Brain microvascular endothelial cell (primary cell): ENCODE measurements at regions not wholly inside any gene's neighbourhood (a gene's known extent, or its start where the extent isn't known, plus 50 kb on each side); places are given as distances from the start of the nearest gene placed in this dataset.

Experiments
- DNase-seq: peaks from one replicate; pipeline ENCODE4 v3.0.0-alpha.2; 2020
- H3K27ac ChIP-seq: fragments of 250-450 bp; sonication (Bioruptor Pico); 2 replicates; pipeline ENCODE4 v1.5.1; 2020; ENCODE audit warnings: mild to moderate bottlenecking, moderate library complexity
- H3K27me3 ChIP-seq: fragments of 250-450 bp; sonication (Bioruptor Pico); replicated peaks from 2 replicates; pipeline ENCODE4 v1.5.1; 2020; ENCODE audit warnings: mild to moderate bottlenecking
- H3K36me3 ChIP-seq: fragments of 250-450 bp; sonication (Bioruptor Pico); replicated peaks from 2 replicates; pipeline ENCODE4 v1.5.1; 2020; ENCODE audit warnings: mild to moderate bottlenecking
- H3K4me3 ChIP-seq: 2 replicates; pipeline ENCODE4 v1.5.1; 2011; ENCODE audit warnings: low read depth, mild to moderate bottlenecking, control low read depth, low read length, moderate library complexity
- in situ Hi-C: cut with HindIII; loops from 2 replicates; pipeline ENCODE4 v1.10.0; 2017; ENCODE audit warnings: low sequenced_read_pairs, low pct_ligation_motif_present
- TF ChIP-seq, protein P1 (sequence below): IDR thresholded peaks from 2 replicates; pipeline ENCODE4 v1.5.1; 2011; ENCODE audit warnings: low read depth, mild to moderate bottlenecking, moderate library complexity, low read length, control low read depth, inconsistent platforms; ENCODE audit errors: missing control alignments

DNA sequence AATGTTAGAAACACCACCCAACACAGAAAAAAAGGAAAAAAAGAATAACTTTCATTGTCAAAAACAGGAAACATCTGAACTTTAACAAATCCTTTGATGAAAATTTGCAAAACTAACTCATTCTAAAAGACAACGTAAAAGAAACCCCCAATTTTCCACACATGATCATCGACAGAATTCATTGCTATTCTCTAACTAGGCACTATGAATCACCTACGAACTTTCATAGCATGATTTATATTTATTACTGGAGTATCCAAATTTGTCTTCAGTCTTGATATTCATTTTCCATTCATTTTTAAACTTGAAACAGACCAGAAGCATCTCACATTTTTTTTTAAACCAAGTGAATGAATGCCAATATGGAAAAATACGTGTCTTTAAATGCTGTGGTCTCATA lies 514.6 kb downstream of the TLE4 start:
- no peak overlapping the region for H3K27ac ChIP-seq
- in situ Hi-C loops = no loop called here

DNA sequence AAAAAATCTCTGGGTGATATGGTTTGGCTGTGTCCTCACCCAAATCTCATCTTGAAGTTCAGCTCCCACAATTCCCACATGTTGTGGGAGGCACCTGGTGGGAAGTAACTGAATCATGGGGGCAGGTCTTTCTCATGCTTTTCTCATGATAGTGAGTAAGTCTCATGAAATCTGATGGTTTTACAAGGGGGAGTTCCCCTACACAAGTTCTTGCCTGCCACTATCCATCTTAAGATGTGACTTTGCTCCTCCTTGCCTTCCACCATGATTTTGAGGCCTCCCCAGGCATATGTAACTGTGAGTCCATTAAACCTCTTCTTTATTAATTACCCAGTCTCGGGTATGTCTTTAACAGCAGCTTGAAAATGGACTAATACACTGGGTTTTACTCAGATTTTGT lies 513.9 kb downstream of the TLE4 start:
- no peak for DNase-seq
- H3K36me3 ChIP-seq = no peaks in the 10 kb centered on the region
- H3K27ac ChIP-seq = no peak overlapping the region
- H3K4me3 ChIP-seq = no peak overlapping the region
- in situ Hi-C loops = no loop called here
- TF ChIP-seq, protein P1, sequence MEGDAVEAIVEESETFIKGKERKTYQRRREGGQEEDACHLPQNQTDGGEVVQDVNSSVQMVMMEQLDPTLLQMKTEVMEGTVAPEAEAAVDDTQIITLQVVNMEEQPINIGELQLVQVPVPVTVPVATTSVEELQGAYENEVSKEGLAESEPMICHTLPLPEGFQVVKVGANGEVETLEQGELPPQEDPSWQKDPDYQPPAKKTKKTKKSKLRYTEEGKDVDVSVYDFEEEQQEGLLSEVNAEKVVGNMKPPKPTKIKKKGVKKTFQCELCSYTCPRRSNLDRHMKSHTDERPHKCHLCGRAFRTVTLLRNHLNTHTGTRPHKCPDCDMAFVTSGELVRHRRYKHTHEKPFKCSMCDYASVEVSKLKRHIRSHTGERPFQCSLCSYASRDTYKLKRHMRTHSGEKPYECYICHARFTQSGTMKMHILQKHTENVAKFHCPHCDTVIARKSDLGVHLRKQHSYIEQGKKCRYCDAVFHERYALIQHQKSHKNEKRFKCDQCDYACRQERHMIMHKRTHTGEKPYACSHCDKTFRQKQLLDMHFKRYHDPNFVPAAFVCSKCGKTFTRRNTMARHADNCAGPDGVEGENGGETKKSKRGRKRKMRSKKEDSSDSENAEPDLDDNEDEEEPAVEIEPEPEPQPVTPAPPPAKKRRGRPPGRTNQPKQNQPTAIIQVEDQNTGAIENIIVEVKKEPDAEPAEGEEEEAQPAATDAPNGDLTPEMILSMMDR = no peak
- H3K27me3 ChIP-seq = no peaks in the 10 kb centered on the region

More for the DNA sequence above, 514.6 kb downstream of the TLE4 start:
- Histone ChIP-seq H3K27me3 (no peaks in the 10 kb centered on the region), H3K4me3 (no peak overlapping the region), H3K36me3 (no peaks in the 10 kb centered on the region)
- TF ChIP-seq, protein P1 = no peak
- DNase-seq = no peak

DNA sequence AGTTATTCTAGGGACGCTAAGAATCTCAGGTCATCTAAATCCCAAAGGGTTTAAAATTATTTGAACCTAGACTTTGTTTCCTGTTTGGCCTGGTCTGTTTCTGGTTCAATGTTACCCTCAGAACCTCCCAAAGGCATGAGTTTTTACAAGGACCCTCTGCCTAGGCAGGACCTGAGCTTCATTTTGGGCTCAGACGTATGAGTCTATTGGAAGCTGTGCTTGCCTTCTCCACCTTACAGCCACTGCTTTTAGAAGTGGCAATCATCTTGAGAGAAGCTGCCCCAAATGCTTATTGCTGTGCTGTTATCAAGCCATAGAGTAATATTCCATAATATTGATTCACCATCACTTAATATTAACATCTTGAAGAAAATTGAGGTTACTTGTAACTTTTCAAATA lies 510.4 kb downstream of the TLE4 start:
- DNase-seq = no peak
- no peak overlapping the region for H3K27ac ChIP-seq
- H3K4me3 ChIP-seq = no peak overlapping the region
- H3K36me3 ChIP-seq = no peaks in the 10 kb centered on the region
- TF ChIP-seq, protein P1 = no peak
- in situ Hi-C loops = no loop called here
- H3K27me3 ChIP-seq = no peaks in the 10 kb centered on the region

DNA sequence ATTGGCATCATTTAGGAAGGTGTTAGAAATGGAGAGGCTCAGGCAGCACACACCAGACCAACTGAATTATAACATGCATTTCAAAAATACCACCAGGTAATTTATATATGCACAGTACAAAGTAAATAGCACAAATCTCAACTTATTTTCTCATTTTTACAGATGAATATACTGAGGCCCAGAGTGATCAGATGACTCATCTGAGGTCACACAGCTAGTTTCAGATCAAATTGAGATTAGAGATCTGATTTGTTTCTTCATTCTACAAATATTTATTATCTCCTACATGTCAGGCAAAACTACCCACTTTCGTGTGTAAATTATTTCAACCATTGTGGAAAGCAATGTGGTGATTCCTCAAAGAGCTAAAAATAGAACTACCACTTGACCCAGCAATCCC lies 507.1 kb downstream of the TLE4 start:
- H3K36me3 ChIP-seq = no peaks in the 10 kb centered on the region
- H3K27ac ChIP-seq = no peak overlapping the region
- H3K4me3 ChIP-seq = no peak overlapping the region
- in situ Hi-C loops = no loop called here
- H3K27me3 ChIP-seq = no peaks in the 10 kb centered on the region
- DNase-seq = no peak
- TF ChIP-seq, protein P1 = no peak

DNA sequence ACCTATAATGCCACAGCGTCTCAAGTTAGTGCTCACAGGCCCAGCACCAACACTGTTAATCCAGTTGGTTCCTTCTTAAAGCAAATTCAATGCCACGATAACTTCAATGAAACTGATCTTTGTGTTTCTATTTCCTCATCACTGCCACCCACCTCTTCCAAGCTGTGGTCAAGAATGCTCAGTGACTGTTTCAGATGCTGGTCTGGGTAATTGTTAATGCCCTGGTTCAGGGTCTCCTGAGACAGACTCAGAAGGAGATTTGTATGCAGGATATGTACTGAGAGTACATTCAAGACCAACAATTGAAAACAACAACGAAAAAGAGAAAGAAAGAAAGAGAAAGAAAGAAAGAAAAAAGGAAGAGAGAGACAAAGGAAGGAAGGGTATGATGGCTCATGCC lies 505.3 kb downstream of the TLE4 start:
- H3K36me3 ChIP-seq = no peaks in the 10 kb centered on the region
- H3K27ac ChIP-seq = no peak overlapping the region
- H3K4me3 ChIP-seq = no peak overlapping the region
- in situ Hi-C loops = no loop called here
- H3K27me3 ChIP-seq = no peaks in the 10 kb centered on the region
- TF ChIP-seq, protein P1 = no peak
- no peak for DNase-seq

DNA sequence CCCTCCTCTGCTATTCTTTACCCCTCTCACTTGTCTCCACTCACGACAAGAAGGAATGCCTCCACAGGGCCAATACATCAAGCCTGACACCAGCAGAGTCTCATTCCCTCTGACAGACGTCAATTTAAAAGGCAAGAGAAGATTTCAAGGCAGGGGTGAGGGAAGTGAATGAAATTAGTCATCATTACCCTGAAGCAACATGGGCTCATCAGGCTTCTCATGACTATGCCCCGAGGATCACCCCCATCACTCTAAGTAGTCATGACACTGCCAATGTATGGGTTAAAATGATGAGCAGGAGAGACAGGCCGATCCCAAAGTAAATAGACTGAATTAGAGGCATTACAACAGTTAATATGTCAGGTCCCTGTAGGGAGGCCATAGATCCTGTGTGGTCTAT lies 504.4 kb downstream of the TLE4 start:
- Histone ChIP-seq H3K36me3 (no peaks in the 10 kb centered on the region), H3K27me3 (no peaks in the 10 kb centered on the region), H3K27ac (no peak overlapping the region), H3K4me3 (no peak overlapping the region)
- peak; percentile 51 for DNase-seq
- in situ Hi-C loops = no loop called here
- TF ChIP-seq, protein P1 = no peak
